ENCODE measurements at regions not wholly inside any gene's neighbourhood (a gene's known extent, or its start where the extent isn't known, plus 50 kb on each side); places are given as distances from the start of the nearest gene placed in this dataset.

GRCh38 chr5:10827571-10827970, 66.5 kb upstream of the DAP start:
- Histone ChIP-seq H3K36me3 (no peaks in the 10 kb centered on the region), H3K4me1 (replicated peaks) (peaks cover 50% of the 10 kb centered on the region), H3K4me3 (no peak overlapping the region), H3K27ac (peak overlapping the region; percentile 34), H3K27me3 (replicated peaks) (no peaks in the 10 kb centered on the region), H3K9me3 (replicated peaks) (no peaks in the 10 kb centered on the region)
- no peak for DNase-seq (ENCODE audit: low read depth in 1 of 2, low spot score in 2 of 2)

- DNase-seq (ENCODE audit: low read depth in 1 of 2, low spot score in 2 of 2): no peak
- no peaks in the 10 kb centered on the region for H3K36me3 ChIP-seq
These were observed 65.9 kb upstream of the DAP start for GRCh38 chr5:10826971-10827370.

GRCh38 chr5:10825897-10826644, 65.0 kb upstream of the DAP start:
- no peak for DNase-seq (ENCODE audit: low read depth in 1 of 2, low spot score in 2 of 2)
- Histone ChIP-seq H3K4me3 (no peak overlapping the region), H3K27me3 (replicated peaks) (no peaks in the 10 kb centered on the region), H3K36me3 (no peaks in the 10 kb centered on the region), H3K9me3 (replicated peaks) (no peaks in the 10 kb centered on the region), H3K27ac (no peak overlapping the region), H3K4me1 (replicated peaks) (peaks cover 52% of the 10 kb centered on the region)

More at GRCh38 chr5:10826971-10827370, 65.9 kb upstream of the DAP start:
- Histone ChIP-seq H3K9me3 (replicated peaks) (no peaks in the 10 kb centered on the region), H3K27me3 (replicated peaks) (no peaks in the 10 kb centered on the region), H3K27ac (no peak overlapping the region), H3K4me3 (no peak overlapping the region), H3K4me1 (replicated peaks) (peaks cover 50% of the 10 kb centered on the region)

GRCh38 chr5:10812218-10812617, 51.2 kb upstream of the DAP start:
- Histone ChIP-seq H3K27ac (no peak overlapping the region), H3K27me3 (replicated peaks) (no peaks in the 10 kb centered on the region), H3K9me3 (replicated peaks) (no peaks in the 10 kb centered on the region), H3K4me3 (no peak overlapping the region), H3K36me3 (no peaks in the 10 kb centered on the region), H3K4me1 (replicated peaks) (peaks cover 21% of the 10 kb centered on the region)
- peak; percentile 72 to 75 for DNase-seq (ENCODE audit: low read depth in 1 of 2, low spot score in 2 of 2)
